ENCODE measurements at regions not wholly inside any gene's neighbourhood (a gene's known extent, or its start where the extent isn't known, plus 50 kb on each side); places are given as distances from the start of the nearest gene placed in this dataset.
"Not testable (repeated sequence)": the region's sequence is repeated elsewhere in the genome, so short reads cannot be mapped to it uniquely, and the experiment has no call there.

DNA sequence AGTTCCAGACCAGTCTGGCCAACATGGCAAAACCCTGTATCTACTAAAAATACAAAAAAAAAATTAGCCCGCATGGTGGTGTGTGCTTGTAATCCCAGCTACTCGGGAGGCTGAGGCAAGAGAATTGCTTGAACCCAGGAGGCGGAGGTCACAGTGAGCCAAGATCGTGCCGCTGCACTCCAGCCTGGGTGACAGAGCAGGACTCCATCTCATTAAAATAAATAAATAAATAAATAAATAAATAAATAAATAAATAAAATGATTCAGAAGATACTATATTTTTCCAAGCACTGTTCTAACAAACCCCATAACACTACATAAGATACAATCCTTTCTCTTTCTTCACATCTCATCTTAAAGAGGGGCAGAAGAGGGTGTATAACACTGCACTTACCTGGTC, 100.9 kb upstream of the SESTD1 start:
- H3K27me3 ChIP-seq (ENCODE audit: insufficient read depth); H3K4me1 ChIP-seq (ENCODE audit: insufficient read depth); H2AFZ ChIP-seq; H3K79me2 ChIP-seq (replicated peaks; ENCODE audit: insufficient read depth); H3K4me3 ChIP-seq; H3K27me3 Mint-ChIP-seq (ENCODE audit: insufficient read depth, low read depth, poor library complexity); ATAC-seq; H3K9me3 Mint-ChIP-seq; H3K27ac ChIP-seq (ENCODE audit: low read depth); H4K20me1 ChIP-seq (replicated peaks; ENCODE audit: insufficient read depth); H3K36me3 ChIP-seq (ENCODE audit: insufficient read depth); H3F3A ChIP-seq (replicated peaks; ENCODE audit: low read depth); DNase-seq (ENCODE audit: low spot score); H3K4me3 Mint-ChIP-seq; H3K4me1 Mint-ChIP-seq; H3K36me3 Mint-ChIP-seq (ENCODE audit: low read depth); H3K9me2 ChIP-seq (ENCODE audit: insufficient read depth); H3K4me2 ChIP-seq; H3K27ac Mint-ChIP-seq: not testable (repeated sequence)

DNA sequence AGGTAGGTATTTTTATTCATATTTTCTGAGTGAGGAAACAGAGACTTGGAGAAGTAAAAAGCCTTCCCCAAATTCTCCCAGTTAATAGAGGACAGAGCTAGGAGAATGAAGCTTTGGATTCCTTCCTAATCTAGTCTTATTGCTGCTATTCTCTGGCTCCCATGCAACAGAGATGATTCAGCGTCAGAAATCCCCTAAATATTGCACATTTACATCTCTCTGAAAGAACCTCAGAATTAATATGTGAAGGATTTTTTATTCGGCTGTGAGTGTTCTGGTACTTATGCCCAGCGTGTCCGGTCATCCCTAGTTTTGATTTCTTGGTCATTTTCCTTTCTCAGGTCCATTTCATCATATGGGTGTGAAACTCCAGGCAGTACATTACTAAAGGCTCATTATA, 91.2 kb upstream of the SESTD1 start:
- no peaks in the 10 kb centered on the region for H4K20me1 ChIP-seq (replicated peaks; ENCODE audit: insufficient read depth)
- no peak overlapping the region for H3K27ac Mint-ChIP-seq
- no peaks in the 10 kb centered on the region for H3K4me1 ChIP-seq (ENCODE audit: insufficient read depth)
- H3K9me3 Mint-ChIP-seq = no peaks in the 10 kb centered on the region
- peaks cover under 1% of the 10 kb centered on the region; the same call in 1 of the 3 replicates for H3K4me1 Mint-ChIP-seq
- no peak overlapping the region for H3K4me3 ChIP-seq
- no peaks in the 10 kb centered on the region for H3F3A ChIP-seq (replicated peaks; ENCODE audit: low read depth)
- no peak for ATAC-seq
- no peaks in the 10 kb centered on the region for H3K36me3 Mint-ChIP-seq (ENCODE audit: low read depth)
- no peak overlapping the region for H3K4me3 Mint-ChIP-seq
- no peak overlapping the region for H3K4me2 ChIP-seq
- no peak overlapping the region for H2AFZ ChIP-seq
- no peak for DNase-seq (ENCODE audit: low spot score)
- H3K9me2 ChIP-seq (ENCODE audit: insufficient read depth) = no peaks in the 10 kb centered on the region
- no peaks in the 10 kb centered on the region for H3K27me3 ChIP-seq (ENCODE audit: insufficient read depth)
- H3K36me3 ChIP-seq (ENCODE audit: insufficient read depth) = no peaks in the 10 kb centered on the region
- peaks cover 2% of the 10 kb centered on the region for H3K27me3 Mint-ChIP-seq (ENCODE audit: insufficient read depth, low read depth, poor library complexity)
- H3K79me2 ChIP-seq (replicated peaks; ENCODE audit: insufficient read depth) = no peaks in the 10 kb centered on the region
- no peak overlapping the region for H3K27ac ChIP-seq (ENCODE audit: low read depth)
- TF ChIP-seq ZNF114 (CRISPR knock-in tag; IDR thresholded peaks at IDR 0.05) (no peak), ZNF331 (CRISPR knock-in tag; IDR thresholded peaks at IDR 0.05; ENCODE audit: low read depth) (no peak), EZH2 (IDR thresholded peaks at IDR 0.05; ENCODE audit: low read depth, unreplicated experiment) (no peak), CREB1 (CRISPR knock-in tag; IDR thresholded peaks at IDR 0.05; ENCODE audit: low read depth) (no peak), POLR2AphosphoS5 (IDR thresholded peaks at IDR 0.05; ENCODE audit: low read depth) (no peak), STAT1 (IDR thresholded peaks at IDR 0.05; ENCODE audit: unreplicated experiment) (no peak), NANOG (IDR thresholded peaks at IDR 0.05; ENCODE audit: borderline replicate concordance) (no peak)
- TF ChIP-seq, protein P1, sequence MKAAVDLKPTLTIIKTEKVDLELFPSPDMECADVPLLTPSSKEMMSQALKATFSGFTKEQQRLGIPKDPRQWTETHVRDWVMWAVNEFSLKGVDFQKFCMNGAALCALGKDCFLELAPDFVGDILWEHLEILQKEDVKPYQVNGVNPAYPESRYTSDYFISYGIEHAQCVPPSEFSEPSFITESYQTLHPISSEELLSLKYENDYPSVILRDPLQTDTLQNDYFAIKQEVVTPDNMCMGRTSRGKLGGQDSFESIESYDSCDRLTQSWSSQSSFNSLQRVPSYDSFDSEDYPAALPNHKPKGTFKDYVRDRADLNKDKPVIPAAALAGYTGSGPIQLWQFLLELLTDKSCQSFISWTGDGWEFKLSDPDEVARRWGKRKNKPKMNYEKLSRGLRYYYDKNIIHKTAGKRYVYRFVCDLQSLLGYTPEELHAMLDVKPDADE (IDR thresholded peaks at IDR 0.05) = no peak
- TF ChIP-seq, protein P2, sequence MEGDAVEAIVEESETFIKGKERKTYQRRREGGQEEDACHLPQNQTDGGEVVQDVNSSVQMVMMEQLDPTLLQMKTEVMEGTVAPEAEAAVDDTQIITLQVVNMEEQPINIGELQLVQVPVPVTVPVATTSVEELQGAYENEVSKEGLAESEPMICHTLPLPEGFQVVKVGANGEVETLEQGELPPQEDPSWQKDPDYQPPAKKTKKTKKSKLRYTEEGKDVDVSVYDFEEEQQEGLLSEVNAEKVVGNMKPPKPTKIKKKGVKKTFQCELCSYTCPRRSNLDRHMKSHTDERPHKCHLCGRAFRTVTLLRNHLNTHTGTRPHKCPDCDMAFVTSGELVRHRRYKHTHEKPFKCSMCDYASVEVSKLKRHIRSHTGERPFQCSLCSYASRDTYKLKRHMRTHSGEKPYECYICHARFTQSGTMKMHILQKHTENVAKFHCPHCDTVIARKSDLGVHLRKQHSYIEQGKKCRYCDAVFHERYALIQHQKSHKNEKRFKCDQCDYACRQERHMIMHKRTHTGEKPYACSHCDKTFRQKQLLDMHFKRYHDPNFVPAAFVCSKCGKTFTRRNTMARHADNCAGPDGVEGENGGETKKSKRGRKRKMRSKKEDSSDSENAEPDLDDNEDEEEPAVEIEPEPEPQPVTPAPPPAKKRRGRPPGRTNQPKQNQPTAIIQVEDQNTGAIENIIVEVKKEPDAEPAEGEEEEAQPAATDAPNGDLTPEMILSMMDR (conservative IDR thresholded peaks at IDR 0.05; ENCODE audit: low read depth in 2 of 2) = no peak
- TF ChIP-seq, protein P3, sequence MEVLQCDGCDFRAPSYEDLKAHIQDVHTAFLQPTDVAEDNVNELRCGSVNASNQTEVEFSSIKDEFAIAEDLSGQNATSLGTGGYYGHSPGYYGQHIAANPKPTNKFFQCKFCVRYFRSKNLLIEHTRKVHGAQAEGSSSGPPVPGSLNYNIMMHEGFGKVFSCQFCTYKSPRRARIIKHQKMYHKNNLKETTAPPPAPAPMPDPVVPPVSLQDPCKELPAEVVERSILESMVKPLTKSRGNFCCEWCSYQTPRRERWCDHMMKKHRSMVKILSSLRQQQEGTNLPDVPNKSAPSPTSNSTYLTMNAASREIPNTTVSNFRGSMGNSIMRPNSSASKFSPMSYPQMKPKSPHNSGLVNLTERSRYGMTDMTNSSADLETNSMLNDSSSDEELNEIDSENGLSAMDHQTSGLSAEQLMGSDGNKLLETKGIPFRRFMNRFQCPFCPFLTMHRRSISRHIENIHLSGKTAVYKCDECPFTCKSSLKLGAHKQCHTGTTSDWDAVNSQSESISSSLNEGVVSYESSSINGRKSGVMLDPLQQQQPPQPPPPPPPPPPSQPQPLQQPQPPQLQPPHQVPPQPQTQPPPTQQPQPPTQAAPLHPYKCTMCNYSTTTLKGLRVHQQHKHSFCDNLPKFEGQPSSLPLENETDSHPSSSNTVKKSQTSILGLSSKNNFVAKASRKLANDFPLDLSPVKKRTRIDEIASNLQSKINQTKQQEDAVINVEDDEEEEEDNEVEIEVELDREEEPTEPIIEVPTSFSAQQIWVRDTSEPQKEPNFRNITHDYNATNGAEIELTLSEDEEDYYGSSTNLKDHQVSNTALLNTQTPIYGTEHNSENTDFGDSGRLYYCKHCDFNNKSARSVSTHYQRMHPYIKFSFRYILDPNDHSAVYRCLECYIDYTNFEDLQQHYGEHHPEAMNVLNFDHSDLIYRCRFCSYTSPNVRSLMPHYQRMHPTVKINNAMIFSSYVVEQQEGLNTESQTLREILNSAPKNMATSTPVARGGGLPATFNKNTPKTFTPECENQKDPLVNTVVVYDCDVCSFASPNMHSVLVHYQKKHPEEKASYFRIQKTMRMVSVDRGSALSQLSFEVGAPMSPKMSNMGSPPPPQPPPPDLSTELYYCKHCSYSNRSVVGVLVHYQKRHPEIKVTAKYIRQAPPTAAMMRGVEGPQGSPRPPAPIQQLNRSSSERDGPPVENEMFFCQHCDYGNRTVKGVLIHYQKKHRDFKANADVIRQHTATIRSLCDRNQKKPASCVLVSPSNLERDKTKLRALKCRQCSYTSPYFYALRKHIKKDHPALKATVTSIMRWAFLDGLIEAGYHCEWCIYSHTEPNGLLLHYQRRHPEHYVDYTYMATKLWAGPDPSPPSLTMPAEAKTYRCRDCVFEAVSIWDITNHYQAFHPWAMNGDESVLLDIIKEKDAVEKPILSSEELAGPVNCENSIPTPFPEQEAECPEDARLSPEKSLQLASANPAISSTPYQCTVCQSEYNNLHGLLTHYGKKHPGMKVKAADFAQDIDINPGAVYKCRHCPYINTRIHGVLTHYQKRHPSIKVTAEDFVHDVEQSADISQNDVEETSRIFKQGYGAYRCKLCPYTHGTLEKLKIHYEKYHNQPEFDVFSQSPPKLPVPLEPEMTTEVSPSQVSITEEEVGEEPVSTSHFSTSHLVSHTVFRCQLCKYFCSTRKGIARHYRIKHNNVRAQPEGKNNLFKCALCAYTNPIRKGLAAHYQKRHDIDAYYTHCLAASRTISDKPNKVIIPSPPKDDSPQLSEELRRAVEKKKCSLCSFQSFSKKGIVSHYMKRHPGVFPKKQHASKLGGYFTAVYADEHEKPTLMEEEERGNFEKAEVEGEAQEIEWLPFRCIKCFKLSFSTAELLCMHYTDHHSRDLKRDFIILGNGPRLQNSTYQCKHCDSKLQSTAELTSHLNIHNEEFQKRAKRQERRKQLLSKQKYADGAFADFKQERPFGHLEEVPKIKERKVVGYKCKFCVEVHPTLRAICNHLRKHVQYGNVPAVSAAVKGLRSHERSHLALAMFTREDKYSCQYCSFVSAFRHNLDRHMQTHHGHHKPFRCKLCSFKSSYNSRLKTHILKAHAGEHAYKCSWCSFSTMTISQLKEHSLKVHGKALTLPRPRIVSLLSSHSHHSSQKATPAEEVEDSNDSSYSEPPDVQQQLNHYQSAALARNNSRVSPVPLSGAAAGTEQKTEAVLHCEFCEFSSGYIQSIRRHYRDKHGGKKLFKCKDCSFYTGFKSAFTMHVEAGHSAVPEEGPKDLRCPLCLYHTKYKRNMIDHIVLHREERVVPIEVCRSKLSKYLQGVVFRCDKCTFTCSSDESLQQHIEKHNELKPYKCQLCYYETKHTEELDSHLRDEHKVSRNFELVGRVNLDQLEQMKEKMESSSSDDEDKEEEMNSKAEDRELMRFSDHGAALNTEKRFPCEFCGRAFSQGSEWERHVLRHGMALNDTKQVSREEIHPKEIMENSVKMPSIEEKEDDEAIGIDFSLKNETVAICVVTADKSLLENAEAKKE (CRISPR knock-in tag; IDR thresholded peaks at IDR 0.05) = no peak
- TF ChIP-seq, protein P4, sequence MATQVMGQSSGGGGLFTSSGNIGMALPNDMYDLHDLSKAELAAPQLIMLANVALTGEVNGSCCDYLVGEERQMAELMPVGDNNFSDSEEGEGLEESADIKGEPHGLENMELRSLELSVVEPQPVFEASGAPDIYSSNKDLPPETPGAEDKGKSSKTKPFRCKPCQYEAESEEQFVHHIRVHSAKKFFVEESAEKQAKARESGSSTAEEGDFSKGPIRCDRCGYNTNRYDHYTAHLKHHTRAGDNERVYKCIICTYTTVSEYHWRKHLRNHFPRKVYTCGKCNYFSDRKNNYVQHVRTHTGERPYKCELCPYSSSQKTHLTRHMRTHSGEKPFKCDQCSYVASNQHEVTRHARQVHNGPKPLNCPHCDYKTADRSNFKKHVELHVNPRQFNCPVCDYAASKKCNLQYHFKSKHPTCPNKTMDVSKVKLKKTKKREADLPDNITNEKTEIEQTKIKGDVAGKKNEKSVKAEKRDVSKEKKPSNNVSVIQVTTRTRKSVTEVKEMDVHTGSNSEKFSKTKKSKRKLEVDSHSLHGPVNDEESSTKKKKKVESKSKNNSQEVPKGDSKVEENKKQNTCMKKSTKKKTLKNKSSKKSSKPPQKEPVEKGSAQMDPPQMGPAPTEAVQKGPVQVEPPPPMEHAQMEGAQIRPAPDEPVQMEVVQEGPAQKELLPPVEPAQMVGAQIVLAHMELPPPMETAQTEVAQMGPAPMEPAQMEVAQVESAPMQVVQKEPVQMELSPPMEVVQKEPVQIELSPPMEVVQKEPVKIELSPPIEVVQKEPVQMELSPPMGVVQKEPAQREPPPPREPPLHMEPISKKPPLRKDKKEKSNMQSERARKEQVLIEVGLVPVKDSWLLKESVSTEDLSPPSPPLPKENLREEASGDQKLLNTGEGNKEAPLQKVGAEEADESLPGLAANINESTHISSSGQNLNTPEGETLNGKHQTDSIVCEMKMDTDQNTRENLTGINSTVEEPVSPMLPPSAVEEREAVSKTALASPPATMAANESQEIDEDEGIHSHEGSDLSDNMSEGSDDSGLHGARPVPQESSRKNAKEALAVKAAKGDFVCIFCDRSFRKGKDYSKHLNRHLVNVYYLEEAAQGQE (IDR thresholded peaks at IDR 0.05; ENCODE audit: unreplicated experiment) = no peak

Measured in GM23338 (cell line).